ENCODE measurements at regions not wholly inside any gene's neighbourhood (a gene's known extent, or its start where the extent isn't known, plus 50 kb on each side); places are given as distances from the start of the nearest gene placed in this dataset.

DNA sequence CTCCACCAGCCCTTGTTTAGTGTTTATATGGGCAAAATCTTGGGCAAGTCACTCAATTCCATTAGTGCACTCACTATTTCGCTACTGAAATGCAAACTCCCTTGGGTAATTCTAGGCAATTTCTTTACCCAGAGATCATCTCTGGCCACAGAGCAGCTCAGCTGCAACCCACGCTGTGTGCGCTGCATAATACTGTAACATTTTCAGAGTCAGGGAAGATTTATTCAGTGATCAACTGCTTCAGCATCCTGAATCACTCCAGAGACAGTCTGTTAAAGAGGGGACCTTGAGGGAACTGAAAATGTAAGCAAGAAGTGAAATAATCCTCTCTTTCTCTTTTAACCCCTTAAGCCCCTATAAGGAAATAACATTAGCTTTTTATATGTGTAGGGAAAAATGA, 189.6 kb upstream of the FBXL4 start:
- CTCF ChIA-PET = no interaction called here
- Histone ChIP-seq H3K4me3 (ENCODE audit: low read length) (no peak overlapping the region), H3K9ac (ENCODE audit: low read length) (no peak overlapping the region), H3K36me3 (ENCODE audit: low read depth, low read length) (no peaks in the 10 kb centered on the region), H3K79me2 (ENCODE audit: low read length) (no peaks in the 10 kb centered on the region), H2AFZ (ENCODE audit: low read length) (no peak overlapping the region), H3K9me2 (replicated peaks; ENCODE audit: low read length) (no peaks in the 10 kb centered on the region), H3K9me3 (ENCODE audit: low read length) (no peaks in the 10 kb centered on the region), H3F3A (ENCODE audit: low read length, unreplicated experiment) (no peaks in the 10 kb centered on the region), H4K20me1 (ENCODE audit: low read length) (no peaks in the 10 kb centered on the region), H3K4me1 (ENCODE audit: insufficient read depth, low read length) (no peaks in the 10 kb centered on the region), H3K4me2 (ENCODE audit: low read length) (no peak overlapping the region), H3K27me3 (ENCODE audit: low read length) (peaks cover 23% of the 10 kb centered on the region), H3K27ac (ENCODE audit: low read length) (no peak overlapping the region)
- ATAC-seq (no peak), DNase-seq (no peak)
- intact Hi-C loops (cut with micrococcal nuclease) = no loop called here
- BruUV-seq (replicated peaks) = no TSS peak
- TF ChIP-seq EZH2phosphoT487 (IDR thresholded peaks at IDR 0.05; ENCODE audit: borderline replicate concordance, low read length) (no peak), EZH2 (IDR thresholded peaks at IDR 0.05; ENCODE audit: low read length, unreplicated experiment) (no peak)
- TF ChIP-seq, protein P1, sequence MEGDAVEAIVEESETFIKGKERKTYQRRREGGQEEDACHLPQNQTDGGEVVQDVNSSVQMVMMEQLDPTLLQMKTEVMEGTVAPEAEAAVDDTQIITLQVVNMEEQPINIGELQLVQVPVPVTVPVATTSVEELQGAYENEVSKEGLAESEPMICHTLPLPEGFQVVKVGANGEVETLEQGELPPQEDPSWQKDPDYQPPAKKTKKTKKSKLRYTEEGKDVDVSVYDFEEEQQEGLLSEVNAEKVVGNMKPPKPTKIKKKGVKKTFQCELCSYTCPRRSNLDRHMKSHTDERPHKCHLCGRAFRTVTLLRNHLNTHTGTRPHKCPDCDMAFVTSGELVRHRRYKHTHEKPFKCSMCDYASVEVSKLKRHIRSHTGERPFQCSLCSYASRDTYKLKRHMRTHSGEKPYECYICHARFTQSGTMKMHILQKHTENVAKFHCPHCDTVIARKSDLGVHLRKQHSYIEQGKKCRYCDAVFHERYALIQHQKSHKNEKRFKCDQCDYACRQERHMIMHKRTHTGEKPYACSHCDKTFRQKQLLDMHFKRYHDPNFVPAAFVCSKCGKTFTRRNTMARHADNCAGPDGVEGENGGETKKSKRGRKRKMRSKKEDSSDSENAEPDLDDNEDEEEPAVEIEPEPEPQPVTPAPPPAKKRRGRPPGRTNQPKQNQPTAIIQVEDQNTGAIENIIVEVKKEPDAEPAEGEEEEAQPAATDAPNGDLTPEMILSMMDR (conservative IDR thresholded peaks at IDR 0.05; ENCODE audit: low read depth, low read length) = no peak
- POLR2A ChIA-PET (ENCODE audit: unreplicated experiment) = no interaction called here

DNA sequence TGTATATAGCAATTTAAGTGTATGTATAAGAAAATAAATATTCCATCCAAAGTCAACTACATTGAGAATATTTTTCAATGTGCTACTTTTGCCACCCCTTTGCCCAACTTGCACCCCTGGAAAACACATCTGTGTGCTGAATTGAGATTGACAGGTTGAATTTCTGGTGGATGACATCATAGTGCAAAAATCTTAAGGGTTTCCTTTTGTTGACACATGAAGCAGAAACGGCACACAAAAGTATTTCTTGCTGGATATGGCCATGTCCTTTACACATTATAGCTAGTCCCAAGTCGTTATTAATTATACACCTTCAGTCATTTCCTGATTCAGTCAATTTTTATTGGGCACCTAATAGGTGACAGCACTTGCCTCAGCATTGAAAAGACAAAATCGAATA, 188.7 kb upstream of the FBXL4 start:
- H3K27ac ChIP-seq (ENCODE audit: low read length) = no peak overlapping the region
- no peak overlapping the region for H2AFZ ChIP-seq (ENCODE audit: low read length)
- POLR2A ChIA-PET (ENCODE audit: unreplicated experiment) = no interaction called here
- no peaks in the 10 kb centered on the region for H3K36me3 ChIP-seq (ENCODE audit: low read depth, low read length)
- no peak overlapping the region for H3K9ac ChIP-seq (ENCODE audit: low read length)
- H3F3A ChIP-seq (ENCODE audit: low read length, unreplicated experiment) = no peaks in the 10 kb centered on the region
- H3K4me2 ChIP-seq (ENCODE audit: low read length) = no peak overlapping the region
- ATAC-seq (no peak), DNase-seq (no peak)
- H4K20me1 ChIP-seq (ENCODE audit: low read length) = no peaks in the 10 kb centered on the region
- CTCF ChIA-PET = no interaction called here
- TF ChIP-seq, protein P1 (conservative IDR thresholded peaks at IDR 0.05; ENCODE audit: low read depth, low read length) = no peak
- TF ChIP-seq EZH2 (IDR thresholded peaks at IDR 0.05; ENCODE audit: low read length, unreplicated experiment) = no peak
- TF ChIP-seq EZH2phosphoT487 (IDR thresholded peaks at IDR 0.05; ENCODE audit: borderline replicate concordance, low read length) = no peak
- no peaks in the 10 kb centered on the region for H3K9me3 ChIP-seq (ENCODE audit: low read length)
- H3K79me2 ChIP-seq (ENCODE audit: low read length) = no peaks in the 10 kb centered on the region
- H3K9me2 ChIP-seq (replicated peaks; ENCODE audit: low read length) = no peaks in the 10 kb centered on the region
- no peak overlapping the region for H3K4me3 ChIP-seq (ENCODE audit: low read length)
- H3K4me1 ChIP-seq (ENCODE audit: insufficient read depth, low read length) = no peaks in the 10 kb centered on the region
- BruUV-seq (replicated peaks) = no TSS peak
- peaks cover 23% of the 10 kb centered on the region for H3K27me3 ChIP-seq (ENCODE audit: low read length)
- intact Hi-C loops (cut with micrococcal nuclease) = no loop called here

DNA sequence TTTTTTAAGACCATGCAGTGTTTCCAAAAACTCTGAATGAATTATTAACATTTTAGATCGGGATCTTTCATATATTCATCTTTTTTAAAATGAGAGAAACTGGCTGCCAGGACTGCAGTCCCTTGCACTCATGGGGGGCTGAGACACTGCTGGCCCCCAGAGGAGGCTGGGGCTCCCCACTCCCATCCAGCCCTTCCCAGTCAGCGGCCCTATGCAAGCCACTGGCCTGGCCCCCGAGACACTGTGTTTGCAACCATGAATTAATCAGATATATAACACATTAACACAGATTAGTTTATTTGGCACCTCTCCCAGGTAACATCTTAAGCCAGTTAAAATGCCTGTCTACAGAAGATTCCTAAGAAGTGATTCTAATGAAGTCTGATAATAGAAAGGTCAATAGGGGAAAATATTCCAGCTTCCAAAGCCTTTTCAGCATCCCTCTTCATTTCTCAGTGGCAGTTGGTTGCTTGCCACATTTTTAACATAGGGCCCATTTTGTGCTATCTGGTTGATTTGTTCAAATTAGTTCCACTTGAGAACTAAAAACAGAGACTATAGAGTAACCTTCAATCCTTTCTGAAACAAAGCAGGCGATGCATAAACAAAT, 184.4 kb upstream of the FBXL4 start:
- TF ChIP-seq, protein P1 (conservative IDR thresholded peaks at IDR 0.05; ENCODE audit: low read depth, low read length) = no peak
- TF ChIP-seq EZH2phosphoT487 (IDR thresholded peaks at IDR 0.05; ENCODE audit: borderline replicate concordance, low read length) (no peak), EZH2 (IDR thresholded peaks at IDR 0.05; ENCODE audit: low read length, unreplicated experiment) (no peak)
- Histone ChIP-seq H3F3A (ENCODE audit: low read length, unreplicated experiment) (no peaks in the 10 kb centered on the region), H3K4me1 (ENCODE audit: insufficient read depth, low read length) (no peaks in the 10 kb centered on the region), H3K36me3 (ENCODE audit: low read depth, low read length) (no peaks in the 10 kb centered on the region), H3K9me3 (ENCODE audit: low read length) (no peaks in the 10 kb centered on the region), H3K27ac (ENCODE audit: low read length) (no peak overlapping the region), H3K27me3 (ENCODE audit: low read length) (peaks cover 16% of the 10 kb centered on the region; the same call in 1 of the 2 replicates), H4K20me1 (ENCODE audit: low read length) (no peaks in the 10 kb centered on the region), H3K79me2 (ENCODE audit: low read length) (no peaks in the 10 kb centered on the region), H3K4me3 (ENCODE audit: low read length) (no peak overlapping the region), H2AFZ (ENCODE audit: low read length) (no peak overlapping the region), H3K9me2 (replicated peaks; ENCODE audit: low read length) (no peaks in the 10 kb centered on the region), H3K9ac (ENCODE audit: low read length) (no peak overlapping the region), H3K4me2 (ENCODE audit: low read length) (no peak overlapping the region)
- intact Hi-C loops (cut with micrococcal nuclease) = no loop called here
- ChIA-PET CTCF (no interaction called here), POLR2A (ENCODE audit: unreplicated experiment) (no interaction called here)
- DNase-seq = no peak
- no peak for ATAC-seq
- no TSS peak for BruUV-seq (replicated peaks)
